ENCODE measurements at regions not wholly inside any gene's neighbourhood (a gene's known extent, or its start where the extent isn't known, plus 50 kb on each side); places are given as distances from the start of the nearest gene placed in this dataset.
A peak's percentile ranks its signal among the peaks of the same experiment; 100 is the strongest.
"Not testable (repeated sequence)": the region's sequence is repeated elsewhere in the genome, so short reads cannot be mapped to it uniquely, and the experiment has no call there.

DNA sequence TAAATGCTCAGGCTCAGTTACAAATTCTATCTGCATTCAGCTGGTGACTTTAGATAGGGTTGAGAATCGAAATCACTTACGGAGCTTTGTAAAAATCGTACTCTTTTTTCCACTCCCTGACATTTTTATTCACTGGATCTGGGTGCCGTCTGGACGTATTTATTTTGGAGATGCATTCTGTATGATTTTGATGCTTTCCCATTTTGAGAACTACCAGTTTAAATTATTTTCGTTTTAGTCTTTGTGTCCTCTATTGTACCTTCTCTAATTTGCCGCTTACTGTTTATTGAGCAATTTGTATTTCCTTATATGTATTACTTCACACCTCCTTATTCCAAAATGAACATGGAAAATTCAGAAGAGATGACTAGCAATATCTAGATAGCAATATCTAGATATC, 96.2 kb downstream of the FASLG start:
- DNase-seq, result no peak

DNA sequence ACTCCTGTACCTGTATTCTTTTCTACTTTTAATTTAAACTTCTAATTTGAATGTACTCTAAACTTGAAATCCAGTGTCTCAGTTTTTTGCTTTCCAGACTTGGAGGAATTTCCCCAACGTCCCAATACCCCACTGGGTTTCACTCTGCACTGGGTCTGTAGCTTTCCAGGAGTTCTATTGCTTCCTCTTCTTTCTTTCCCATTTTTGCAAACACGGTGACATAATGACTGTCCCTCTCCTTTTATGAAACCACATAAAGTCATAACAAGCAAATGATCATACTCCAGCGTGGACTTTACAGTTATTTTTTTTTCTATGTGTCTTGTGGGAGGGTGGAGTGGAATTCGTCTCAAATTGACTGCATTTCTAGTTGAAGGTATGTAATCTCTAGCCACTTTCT, 97.1 kb downstream of the FASLG start:
- no peak for DNase-seq

- DNase-seq, result no peak
These were observed 99.4 kb downstream of the FASLG start for GRCh38 chr1:172758259-172758658.

DNA sequence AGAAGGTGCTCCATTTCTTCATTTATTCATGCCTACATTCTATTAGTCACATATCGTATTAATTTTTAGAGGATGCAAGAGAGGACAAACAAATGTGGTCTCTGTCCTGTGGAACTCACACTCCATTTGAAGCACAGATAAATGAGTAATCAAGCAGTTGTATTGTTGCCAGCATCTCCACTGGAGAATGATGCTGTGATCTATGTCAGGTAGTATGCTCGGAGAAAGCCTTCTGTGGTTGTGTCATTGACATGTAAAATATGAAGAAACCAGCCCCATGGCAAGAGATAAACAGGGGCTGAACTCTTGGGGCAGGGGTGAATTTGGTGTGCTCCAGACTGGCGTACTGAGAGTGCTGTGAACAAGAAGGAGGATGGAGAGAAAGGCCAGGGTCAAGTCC, 101.2 kb downstream of the FASLG start:
- DNase-seq, result no peak

GRCh38 chr1:172761581-172762486, 102.9 kb downstream of the FASLG start:
- DNase-seq, result no peak

GRCh38 chr1:172763057-172763456, 104.2 kb downstream of the FASLG start:
- no peak for DNase-seq

DNA sequence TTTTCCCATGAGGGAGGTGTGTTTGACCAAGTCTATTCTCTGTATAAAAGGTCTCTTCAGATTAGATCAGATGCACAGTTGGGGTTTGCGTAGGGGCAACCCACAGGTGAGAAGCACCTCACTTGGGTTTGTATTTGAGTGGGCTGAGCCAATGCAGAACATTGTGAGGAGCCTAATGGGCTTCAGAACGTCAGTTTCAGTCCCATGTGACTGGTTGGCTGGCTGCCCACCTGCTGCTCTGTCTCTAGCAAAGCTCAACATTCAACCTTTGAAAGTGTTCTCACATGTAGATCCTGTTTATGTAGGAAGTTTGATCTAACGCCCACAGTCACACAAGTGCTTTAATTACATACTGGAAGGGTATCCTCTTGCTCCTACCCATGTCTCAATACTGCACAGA, 105.5 kb downstream of the FASLG start:
- DNase-seq, result peak; percentile 64

- no peak for DNase-seq
These were observed 107.6 kb downstream of the FASLG start for GRCh38 chr1:172766462-172766861.

DNA sequence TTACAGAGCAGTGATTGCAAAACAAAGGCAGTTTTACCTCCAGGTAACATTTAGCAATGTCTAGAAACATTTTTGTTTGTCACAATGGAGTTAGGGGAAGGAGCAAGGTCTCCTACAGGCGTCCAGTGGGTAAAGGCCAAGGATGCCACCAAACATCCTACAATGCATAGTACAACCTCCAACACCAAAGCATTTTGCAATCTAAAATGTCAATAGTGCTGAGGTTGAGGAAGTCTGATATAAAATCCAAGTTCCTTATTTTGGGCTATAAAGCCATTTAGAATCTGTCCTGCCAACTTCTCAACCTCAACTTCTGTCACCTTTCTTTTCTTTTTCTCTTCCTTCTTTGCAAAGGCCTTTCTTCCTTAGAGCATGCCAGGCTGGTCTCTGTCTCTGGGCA, 111.2 kb downstream of the FASLG start:
- DNase-seq, result no peak

- no peak for DNase-seq
These were observed 115.7 kb downstream of the FASLG start for GRCh38 chr1:172774561-172774960.

- DNase-seq, result no peak
These were observed 116.7 kb downstream of the FASLG start for GRCh38 chr1:172775606-172776005.

DNA sequence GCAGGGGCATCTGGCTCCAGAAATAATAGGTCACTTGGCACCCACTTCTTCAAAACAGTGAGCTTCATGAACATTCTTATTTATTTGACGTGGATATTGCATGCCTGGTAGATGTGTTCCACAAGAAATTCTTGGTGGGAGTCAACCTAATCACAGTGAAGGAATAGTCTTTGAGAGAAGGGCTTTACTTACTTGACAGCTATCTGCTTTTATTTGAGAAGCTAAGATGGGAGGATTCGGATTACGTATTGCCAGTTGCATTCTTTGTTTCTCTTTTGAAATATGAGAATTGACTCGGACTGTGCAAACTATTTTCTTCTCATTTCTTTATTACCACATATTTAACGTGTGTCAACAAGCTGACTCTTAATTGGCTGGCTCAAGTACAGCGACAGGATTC, 117.2 kb downstream of the FASLG start:
- no peak for DNase-seq

DNA sequence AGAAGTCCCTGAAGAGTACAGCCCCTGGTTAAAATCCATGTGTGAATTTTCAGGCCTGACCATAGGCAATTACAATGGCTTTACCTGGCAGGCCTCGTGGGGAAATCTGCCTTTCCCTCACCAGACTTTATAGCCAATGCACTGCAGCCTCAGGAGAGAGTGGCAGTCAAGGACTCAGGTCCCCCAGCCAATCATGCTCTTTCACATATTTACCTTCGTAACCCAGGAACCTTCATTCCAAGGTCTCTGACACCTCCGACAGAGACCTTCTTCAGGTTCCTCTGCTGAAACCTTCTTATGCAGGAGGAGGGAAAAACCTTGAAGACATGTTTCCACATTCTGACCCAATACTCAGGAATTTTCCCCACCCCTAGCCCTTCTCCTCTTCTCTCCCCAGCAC, 118.9 kb downstream of the FASLG start:
- DNase-seq, result no peak

DNA sequence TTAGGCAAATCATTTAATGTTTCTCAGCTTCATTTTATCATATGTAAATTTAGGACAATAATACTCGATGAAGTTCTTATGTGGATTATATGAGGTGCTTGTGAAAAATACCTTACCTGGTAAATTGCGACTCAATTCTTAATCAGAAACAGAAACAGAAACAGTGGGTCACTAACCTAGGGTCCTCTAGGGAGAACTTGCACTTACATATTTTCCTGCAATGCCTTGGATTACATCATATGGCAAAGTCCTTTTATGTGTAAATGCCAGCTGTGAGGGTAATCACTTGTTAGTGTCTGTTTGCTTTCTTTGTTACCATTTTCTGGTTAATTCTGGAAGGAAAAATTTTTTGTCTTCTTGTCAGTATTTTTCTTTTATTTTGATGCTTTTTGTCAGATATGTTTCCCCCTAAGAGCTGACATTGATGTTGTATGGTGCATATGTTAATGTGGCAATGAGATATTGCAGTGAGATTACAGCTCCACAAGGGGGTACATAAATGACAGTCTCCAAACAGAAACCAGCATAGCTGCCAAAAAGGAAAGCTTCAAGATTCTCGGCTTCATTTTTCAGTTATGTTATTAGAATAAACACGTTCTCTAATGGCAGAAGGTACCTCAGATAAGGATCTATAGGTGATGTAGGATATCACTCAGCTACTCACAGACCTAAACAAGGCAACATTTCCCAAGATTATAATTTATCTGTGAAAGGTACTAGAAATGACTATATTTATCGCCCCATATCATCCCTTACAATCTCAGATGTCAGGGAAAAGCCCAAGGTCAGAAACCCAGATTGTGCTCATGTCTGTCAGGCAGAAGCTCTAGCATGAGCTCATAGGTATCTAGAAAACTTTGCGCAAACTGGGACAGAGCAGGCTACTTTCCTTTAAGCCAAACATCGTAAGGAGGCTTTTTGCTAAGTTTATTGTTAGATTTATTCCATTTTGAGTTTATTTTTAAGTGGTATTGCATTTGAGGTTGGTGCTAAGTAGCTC, 119.9 kb downstream of the FASLG start:
- DNase-seq, result no peak

GRCh38 chr1:172779491-172779890, 120.6 kb downstream of the FASLG start:
- no peak for DNase-seq

- DNase-seq, result no peak
These were observed 122.7 kb downstream of the FASLG start for GRCh38 chr1:172781513-172782140.

DNA sequence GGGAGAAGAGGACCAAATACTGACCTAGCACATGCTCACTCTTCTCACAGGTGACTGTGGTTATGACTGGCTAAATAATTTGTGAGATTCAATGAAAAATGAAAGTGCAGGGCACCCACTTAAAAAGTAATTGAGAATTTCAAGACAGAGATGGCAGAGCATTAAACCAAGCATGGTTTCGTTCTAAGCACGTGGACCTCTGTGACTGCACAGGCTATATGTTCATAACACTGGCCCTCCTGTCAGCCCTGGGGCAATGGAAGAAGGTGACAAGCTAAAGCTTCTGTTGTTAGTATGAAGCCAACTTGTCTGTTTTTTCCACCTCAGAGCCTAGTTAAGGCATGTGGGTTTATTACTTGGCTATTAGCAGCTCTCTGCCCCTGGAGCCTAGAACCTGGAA, 130.9 kb downstream of the FASLG start:
- DNase-seq, result no peak

- no peak for DNase-seq
These were observed 131.3 kb downstream of the FASLG start for GRCh38 chr1:172790245-172790644.

GRCh38 chr1:172793823-172794222, 134.9 kb downstream of the FASLG start:
- no peak for DNase-seq

- DNase-seq, result no peak
These were observed 136.8 kb downstream of the FASLG start for GRCh38 chr1:172795741-172796140.

DNA sequence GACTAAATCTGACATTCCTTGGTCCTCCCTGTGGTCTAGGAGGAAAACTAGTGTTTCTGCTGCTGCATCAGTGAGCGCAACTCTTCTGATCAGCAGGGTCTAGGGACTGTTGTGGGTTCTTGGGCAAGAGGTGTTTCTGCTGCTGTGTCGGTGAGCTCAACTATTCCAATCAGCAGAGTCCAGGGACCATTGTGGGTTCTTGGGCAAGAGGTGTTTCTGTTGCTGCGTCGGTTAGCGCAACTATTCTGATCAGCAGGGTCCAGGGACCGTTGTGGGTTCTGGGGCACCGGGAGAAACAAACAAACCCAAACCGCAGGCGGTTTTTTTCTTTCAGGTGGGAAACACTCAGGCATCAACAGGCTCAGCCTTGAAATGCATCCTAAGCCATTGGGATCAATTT, 140.9 kb downstream of the FASLG start:
- DNase-seq, result not testable (repeated sequence)

GRCh38 chr1:172801771-172802322, 142.9 kb downstream of the FASLG start:
- DNase-seq, result no peak

DNA sequence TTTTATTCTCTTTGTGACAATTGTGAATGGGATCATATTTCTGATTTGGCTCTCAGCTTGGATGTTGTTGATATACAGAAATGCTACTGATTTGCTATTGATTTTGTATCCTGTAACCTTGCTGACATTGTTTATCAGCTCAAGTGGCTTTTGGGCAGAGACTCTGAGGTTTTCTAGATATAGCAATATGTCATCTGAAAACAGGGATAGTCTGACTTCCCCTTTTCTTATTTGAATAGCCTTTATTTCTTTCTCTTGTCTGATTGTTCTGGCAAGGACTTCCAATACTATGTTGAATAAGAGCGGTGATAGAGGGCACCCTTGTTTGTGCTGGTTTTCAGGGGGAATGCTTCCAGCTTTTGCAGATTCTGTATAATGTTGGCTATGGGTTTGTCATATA, 150.8 kb downstream of the FASLG start:
- no peak for DNase-seq

Measured in activated effector memory CD4-positive, alpha-beta T cell treated with anti-CD3 and anti-CD28 coated beads, Interleukin-2, amount 50 U/mL, for 16 hours (primary cell).